HG03095 (cell line): ENCODE measurements at regions not wholly inside any gene's neighbourhood (a gene's known extent, or its start where the extent isn't known, plus 50 kb on each side); places are given as distances from the start of the nearest gene placed in this dataset.
"Not testable (repeated sequence)": the region's sequence is repeated elsewhere in the genome, so short reads cannot be mapped to it uniquely, and the experiment has no call there.

Source experiments
- ATAC-seq: cut with Tn5 transposase; IDR thresholded peaks from one replicate; pipeline ENCODE4 v1.9.1; 2021; ENCODE audit warnings: moderate library complexity; ENCODE audit not compliant: unreplicated experiment

- ATAC-seq = no peak
Observed at GRCh38 chr3:94398036-94398435, 335.2 kb downstream of the NSUN3 start.

DNA sequence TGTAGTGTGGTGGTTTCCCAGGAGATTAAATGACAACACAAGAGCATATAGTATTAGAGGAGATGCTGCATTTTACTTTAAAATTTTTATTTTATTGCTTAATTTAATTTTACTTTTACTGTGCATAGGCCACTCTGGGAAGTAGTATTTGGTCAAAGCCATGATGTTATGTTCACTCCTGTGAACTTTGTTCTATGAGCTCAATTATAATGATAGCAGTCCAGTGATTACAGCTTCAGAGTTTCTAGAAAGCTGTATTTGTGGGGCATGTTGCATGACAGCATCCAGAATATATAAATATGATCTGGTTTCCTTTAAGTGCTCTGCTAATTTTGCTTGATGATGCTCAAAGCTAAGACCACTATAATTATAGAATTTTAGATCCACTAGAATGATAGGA is 338.6 kb downstream of the NSUN3 start:
- ATAC-seq = no peak

DNA sequence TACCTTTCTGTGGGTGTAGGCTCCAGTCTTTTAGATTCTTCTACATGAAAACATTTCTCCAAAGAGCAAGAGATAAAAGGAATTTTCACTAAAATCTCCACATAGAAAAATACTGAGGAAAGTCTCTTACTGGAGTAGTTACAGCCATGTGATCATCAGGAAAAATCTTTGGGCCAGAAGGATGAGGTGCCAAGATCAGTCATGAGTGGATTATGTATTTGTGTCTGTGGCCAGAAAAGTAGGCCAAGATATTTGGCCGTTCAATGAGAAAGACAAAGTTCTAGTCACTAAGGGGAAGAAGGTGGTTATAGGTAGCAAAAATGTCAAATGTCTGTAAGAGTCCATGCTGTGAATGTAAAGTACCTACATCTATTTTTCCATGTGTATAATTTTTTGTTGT is 339.3 kb downstream of the NSUN3 start:
- no peak for ATAC-seq

- ATAC-seq = no peak
Observed at GRCh38 chr3:94405258-94406035, 342.6 kb downstream of the NSUN3 start.

- ATAC-seq = no peak
Observed at GRCh38 chr3:94406595-94406994, 343.7 kb downstream of the NSUN3 start.

DNA sequence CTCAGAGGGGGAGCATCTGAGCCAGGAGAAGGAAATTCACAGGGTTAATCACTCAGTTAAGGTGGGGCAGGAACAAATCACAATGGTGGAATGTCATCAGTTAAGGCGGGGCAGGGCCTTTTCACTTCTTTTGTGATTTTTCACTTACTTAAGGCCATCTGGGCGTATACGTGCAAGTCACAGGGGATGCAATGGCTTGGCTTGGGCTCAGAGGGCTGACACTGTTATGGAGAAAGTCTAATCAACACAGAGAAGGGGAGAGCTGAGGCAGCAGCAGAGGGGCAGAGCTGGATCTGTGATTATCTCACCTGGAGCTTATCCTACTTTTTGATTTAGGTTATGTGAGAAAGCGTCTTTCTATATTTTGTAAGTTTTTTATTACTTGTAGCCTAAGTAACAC is 350.1 kb downstream of the NSUN3 start:
- not testable (repeated sequence) for ATAC-seq

DNA sequence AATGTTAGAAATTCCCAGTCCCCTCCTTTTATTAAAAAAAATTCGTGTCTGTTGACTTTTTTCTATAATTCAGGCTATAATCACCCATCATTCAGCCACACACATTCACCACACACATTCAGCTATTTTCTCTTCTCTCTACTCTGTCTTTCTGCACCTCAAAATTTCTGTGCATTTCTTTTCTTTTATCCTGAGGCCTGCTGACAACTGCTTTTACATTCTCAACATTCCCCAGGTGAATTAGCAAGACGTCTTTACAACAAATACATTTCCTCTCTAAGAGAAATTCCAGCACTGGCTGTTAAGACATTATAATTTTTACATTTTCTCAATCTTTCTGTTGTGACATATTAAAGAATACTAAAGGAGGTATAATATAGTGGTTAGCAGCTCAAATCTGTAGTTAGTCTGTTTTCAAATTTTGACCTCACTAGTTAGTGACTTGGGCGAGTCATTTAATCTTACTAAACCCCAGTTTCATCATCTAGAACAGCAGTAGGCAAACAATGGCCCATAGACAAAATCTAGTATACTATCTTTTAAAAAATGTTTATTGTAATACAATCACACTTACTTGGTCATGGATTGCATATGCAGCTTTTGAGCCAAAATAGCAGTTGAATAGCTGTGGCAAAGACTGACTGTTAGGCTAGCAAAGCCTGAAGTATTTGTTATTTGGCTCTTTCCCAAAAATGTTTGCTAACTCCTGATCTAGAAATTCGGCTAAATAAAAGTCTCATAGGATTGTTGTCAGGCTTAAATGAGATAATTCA is 350.7 kb downstream of the NSUN3 start:
- no peak for ATAC-seq

GRCh38 chr3:94414418-94414817 is 351.6 kb downstream of the NSUN3 start:
- ATAC-seq = no peak

- ATAC-seq = no peak
Observed at GRCh38 chr3:94416768-94417167, 353.9 kb downstream of the NSUN3 start.

DNA sequence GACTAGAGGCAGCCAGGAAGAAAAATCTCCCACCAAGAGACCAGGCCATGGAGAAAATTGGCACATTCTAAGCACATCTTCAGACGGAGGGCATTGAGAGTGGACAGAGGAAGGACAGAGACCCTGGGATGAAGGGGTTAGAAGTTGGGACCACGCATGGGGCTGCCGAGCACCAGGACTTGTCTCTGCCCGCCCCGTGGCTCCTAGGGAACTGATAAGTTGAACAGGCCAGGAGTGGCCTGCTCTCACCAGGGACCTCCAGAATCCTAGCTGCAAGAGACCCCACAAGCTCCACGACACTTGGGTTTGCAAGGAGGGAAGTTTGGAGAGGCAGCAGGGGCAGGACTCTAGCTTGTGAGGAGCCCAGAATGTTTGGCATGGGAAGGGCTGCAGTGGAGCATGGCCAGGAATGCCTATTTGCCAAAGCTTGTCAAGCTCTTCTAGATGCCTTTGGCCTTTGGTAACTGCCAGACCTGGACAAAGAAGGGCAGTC is 355.1 kb downstream of the NSUN3 start:
- no peak for ATAC-seq

GRCh38 chr3:94420931-94421330 is 358.1 kb downstream of the NSUN3 start:
- no peak for ATAC-seq

DNA sequence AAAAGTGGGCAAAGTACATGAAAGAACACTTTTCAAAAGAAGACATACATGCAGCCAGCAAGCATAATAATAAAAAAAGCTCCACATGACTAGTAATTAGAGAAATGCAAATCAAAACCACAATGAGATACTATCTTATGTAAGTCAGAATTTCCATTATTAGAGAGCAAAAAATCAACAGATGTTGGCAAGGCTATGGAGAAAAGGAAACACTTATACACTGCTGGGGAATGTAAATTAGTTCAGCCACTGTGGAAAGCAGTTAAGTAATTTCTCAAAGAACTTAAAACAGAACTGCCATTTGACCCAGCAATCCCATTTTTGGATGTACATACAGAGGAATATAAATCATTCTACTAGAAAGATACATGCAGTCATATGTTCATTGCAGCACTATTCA is 360.7 kb downstream of the NSUN3 start:
- ATAC-seq = no peak

DNA sequence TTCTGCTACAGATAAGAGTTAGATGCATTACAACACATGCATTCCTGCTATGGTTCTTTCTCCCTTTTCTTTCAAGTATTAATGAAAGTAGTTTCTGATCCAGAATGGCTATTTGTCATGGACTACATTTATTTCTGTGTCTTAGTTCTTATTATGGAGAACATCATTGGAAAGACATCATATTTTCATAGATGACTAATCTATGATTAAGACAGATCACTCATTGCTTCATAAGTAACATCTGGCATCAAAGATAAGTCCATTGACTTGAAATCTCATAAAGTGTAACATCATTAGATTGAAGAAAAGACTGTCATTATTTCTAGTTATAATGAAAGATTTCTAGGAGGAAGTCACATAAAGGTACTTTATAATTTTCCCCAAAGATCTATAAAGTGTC is 366.7 kb downstream of the NSUN3 start:
- no peak for ATAC-seq

DNA sequence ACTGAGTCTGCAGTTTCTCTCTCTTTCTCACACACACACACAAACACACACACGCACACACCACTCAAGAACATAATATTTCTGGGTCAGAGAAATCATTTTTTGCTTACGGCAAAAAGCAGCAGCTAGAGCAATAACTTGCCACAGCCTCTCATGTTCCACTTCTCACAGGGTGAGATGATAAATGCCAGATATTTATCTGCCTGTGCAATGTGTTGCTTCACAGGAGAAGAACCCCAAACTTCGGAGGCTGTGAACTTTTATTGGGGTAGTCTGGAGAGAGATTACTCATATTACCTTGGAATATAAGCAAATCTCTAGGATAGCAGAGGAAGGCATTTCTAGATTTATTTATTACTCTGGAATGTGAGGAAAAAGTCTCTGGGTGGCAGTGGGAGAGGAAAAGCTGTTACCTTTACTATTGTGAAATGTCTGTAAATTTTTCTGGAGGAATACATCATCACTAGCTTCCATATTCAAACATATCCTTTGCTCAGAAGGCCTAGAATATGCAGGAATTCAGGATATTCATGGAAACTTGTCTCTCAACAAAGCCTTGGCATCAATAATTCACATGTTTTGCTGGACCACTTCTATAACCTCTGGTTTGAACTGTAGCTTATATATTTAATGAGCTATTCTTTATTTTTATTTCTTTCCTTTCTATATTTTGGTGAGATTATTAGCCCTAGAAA is 369.2 kb downstream of the NSUN3 start:
- no peak for ATAC-seq

DNA sequence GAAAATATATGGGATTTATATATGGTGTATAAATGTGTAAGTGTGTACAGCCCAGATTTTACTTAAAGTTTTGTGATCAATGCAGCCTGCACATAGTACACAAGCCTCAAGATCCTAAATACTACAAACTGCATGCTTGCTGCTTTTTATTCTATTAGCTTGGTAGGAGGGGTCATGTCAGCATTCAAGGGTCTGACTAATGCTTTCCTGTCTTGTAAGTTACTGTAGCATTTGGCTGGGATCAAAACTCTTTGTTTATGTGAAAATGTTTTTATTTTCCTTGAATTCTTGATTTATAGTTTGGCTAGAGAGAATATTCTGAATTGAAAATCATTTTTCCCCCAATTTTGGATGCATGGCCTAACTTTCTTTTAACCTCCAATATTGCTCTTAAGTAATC is 370.9 kb downstream of the NSUN3 start:
- ATAC-seq = no peak

DNA sequence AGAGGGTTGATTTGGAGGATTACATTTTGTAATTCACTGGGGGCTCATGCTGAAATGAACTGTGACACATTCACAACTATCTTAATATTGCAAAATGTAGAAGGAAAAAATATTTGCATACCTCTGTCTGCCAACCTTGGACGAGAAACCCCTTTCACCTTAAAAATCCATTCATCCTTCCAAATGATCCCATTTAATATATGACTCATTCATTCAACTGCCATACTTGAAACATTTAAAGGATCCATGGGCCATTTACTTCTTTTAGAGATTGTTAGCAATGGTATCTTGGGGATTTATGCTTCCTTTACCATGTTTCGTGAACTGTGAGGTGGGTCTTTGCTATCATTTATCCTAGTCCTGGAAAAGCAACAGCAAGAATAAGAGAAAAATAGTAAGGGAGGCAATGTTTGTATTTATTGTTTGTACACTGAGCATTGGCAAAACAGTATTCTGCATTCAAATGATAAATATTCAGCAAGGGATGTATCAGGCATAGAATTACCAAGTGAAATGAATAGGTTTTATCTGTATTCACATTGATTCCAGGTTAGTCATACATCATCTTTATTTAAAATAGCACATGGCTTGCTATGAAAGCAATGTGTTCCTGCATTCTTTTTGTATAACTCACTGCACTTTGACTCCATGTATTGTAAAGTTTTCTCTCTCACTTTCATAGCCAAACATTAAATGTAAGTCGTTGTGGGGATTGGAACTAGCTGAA is 378.1 kb downstream of the NSUN3 start:
- no peak for ATAC-seq

- ATAC-seq = no peak
Observed at GRCh38 chr3:94441494-94441847, 378.6 kb downstream of the NSUN3 start.

- no peak for ATAC-seq
Observed at GRCh38 chr3:94453864-94454263, 391.0 kb downstream of the NSUN3 start.

DNA sequence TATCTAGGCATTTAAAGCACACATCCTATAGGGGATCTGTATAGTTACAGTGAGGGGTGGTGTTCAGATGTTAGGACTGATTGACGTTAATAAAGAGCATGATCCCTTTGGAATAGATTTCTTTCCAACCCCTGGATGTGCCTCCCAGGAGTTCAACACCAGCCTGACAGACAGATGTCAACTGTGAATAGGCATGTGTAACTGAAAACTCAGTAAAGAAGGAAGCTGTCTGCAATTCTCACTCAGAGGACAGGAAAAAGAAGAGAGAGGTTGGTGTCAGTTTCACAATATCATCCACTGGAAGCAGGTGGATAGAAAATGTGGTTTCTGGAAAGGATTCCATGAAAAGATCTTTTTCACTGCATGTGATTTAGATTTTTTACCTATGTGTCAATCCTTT is 396.3 kb downstream of the NSUN3 start:
- no peak for ATAC-seq

DNA sequence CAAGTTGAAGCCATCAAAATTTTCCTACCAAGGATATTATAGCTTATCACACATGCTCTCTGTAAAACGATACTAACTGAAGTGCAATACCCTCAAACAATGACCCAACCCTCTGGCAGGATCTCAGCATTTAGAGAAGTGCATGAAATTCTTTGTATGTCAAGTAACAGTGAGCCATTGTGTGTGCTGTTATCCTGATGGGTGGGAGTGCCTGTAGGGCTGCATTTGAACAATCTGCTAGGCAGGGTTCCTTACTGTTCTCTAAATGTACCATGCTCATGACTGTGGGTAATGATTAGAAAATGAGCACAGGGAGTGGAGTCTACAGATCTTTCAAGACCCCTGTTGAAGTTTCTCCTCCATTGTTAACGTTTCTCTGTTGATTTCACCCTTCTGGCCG is 398.1 kb downstream of the NSUN3 start:
- no peak for ATAC-seq

GRCh38 chr3:94462931-94463330 is 400.1 kb downstream of the NSUN3 start:
- no peak for ATAC-seq
